GM23338 (cell line): ENCODE measurements at regions not wholly inside any gene's neighbourhood (a gene's known extent, or its start where the extent isn't known, plus 50 kb on each side); places are given as distances from the start of the nearest gene placed in this dataset.
A peak's percentile ranks its signal among the peaks of the same experiment; 100 is the strongest.

Experiments
- ATAC-seq: fragments of 200-7000 bp; cut with Tn5 transposase; 3 replicates; pipeline ENCODE4 v1.9.1; 2020
- DNase-seq: peaks from one replicate; pipeline ENCODE4 v3.0.0-alpha.2; 2015; ENCODE audit warnings: low spot score
- H2AFZ ChIP-seq: fragments of 200-600 bp; sonication (generic); 2 replicates; pipeline ENCODE4 v1.8.0; 2016; ENCODE audit warnings: antibody characterized with exemption, mild to moderate bottlenecking, moderate library complexity
- H3F3A ChIP-seq: fragments of 200-600 bp; sonication (generic); replicated peaks from 2 replicates; pipeline ENCODE4 v1.8.0; 2017; ENCODE audit warnings: antibody characterized with exemption, mixed run types, low read depth
- H3K27ac ChIP-seq: fragments of 200-600 bp; sonication (generic); 2 replicates; pipeline ENCODE4 v1.6.1; 2016; ENCODE audit warnings: low read depth
- H3K27me3 ChIP-seq: fragments of 200-600 bp; sonication (generic); 2 replicates; pipeline ENCODE4 v1.8.0; 2016; ENCODE audit warnings: mild to moderate bottlenecking, mixed run types, moderate library complexity; ENCODE audit not compliant: insufficient read depth
- H3K36me3 ChIP-seq: fragments of 200-600 bp; sonication (generic); 2 replicates; pipeline ENCODE4 v1.8.0; 2016; ENCODE audit warnings: mild to moderate bottlenecking; ENCODE audit not compliant: insufficient read depth
- H3K4me1 ChIP-seq: fragments of 200-600 bp; sonication (generic); 2 replicates; pipeline ENCODE4 v1.8.0; 2016; ENCODE audit warnings: mild to moderate bottlenecking, moderate library complexity; ENCODE audit not compliant: insufficient read depth
- H3K4me2 ChIP-seq: fragments of 200-600 bp; sonication (generic); 2 replicates; pipeline ENCODE4 v1.7.1; 2017; ENCODE audit warnings: mixed run types
- H3K4me3 ChIP-seq: fragments of 200-600 bp; sonication (generic); 2 replicates; pipeline ENCODE4 v1.6.1; 2016; ENCODE audit warnings: mixed run types
- H3K79me2 ChIP-seq: fragments of 200-600 bp; sonication (generic); replicated peaks from 2 replicates; pipeline ENCODE4 v1.8.0; 2017; ENCODE audit warnings: mild to moderate bottlenecking; ENCODE audit not compliant: insufficient read depth
- H3K9me2 ChIP-seq: fragments of 200-600 bp; sonication (generic); 2 replicates; pipeline ENCODE4 v1.8.0; 2017; ENCODE audit not compliant: insufficient read depth
- H4K20me1 ChIP-seq: fragments of 200-600 bp; sonication (generic); replicated peaks from 2 replicates; pipeline ENCODE4 v1.8.0; 2017; ENCODE audit warnings: mild to moderate bottlenecking; ENCODE audit not compliant: insufficient read depth
- H3K27ac Mint-ChIP-seq: 2 replicates; pipeline ENCODE4 v1.8.0; 2020; ENCODE audit warnings: inconsistent platforms, mild to moderate bottlenecking, moderate library complexity, mixed read lengths
- H3K27me3 Mint-ChIP-seq: 3 replicates; pipeline ENCODE4 v1.8.0; 2022; ENCODE audit warnings: low read depth, mild to moderate bottlenecking, moderate library complexity, mixed read lengths, inconsistent platforms; ENCODE audit not compliant: insufficient read depth, poor library complexity
- H3K36me3 Mint-ChIP-seq: 3 replicates; pipeline ENCODE4 v1.8.0; 2021; ENCODE audit warnings: low read depth, mild to moderate bottlenecking, inconsistent platforms, moderate library complexity, mixed read lengths
- H3K4me1 Mint-ChIP-seq: 3 replicates; pipeline ENCODE4 v1.8.0; 2020; ENCODE audit warnings: mild to moderate bottlenecking, inconsistent platforms, mixed read lengths
- H3K4me3 Mint-ChIP-seq: 3 replicates; pipeline ENCODE4 v1.8.0; 2021; ENCODE audit warnings: moderate library complexity, mild to moderate bottlenecking, inconsistent platforms, mixed read lengths
- H3K9me3 Mint-ChIP-seq: 3 replicates; pipeline ENCODE4 v1.8.0; 2020; ENCODE audit warnings: moderate library complexity, mild to moderate bottlenecking, inconsistent platforms, mixed read lengths
- CREB1 ChIP-seq: fragments of 250-450 bp; sonication (Bioruptor Pico); IDR thresholded peaks from 2 replicates; pipeline ENCODE4 v1.5.0; 2020; ENCODE audit warnings: low read depth, mild to moderate bottlenecking, moderate library complexity
- NANOG ChIP-seq: IDR thresholded peaks from 2 replicates; pipeline ENCODE4 v1.6.1; 2016; ENCODE audit warnings: antibody characterized with exemption, borderline replicate concordance
- STAT1 ChIP-seq: IDR thresholded peaks from one replicate; pipeline ENCODE4 v1.6.1; 2016; ENCODE audit warnings: antibody characterized with exemption; ENCODE audit not compliant: unreplicated experiment
- TF ChIP-seq, protein P1 (sequence below): fragments of 250-450 bp; sonication (Bioruptor Pico); IDR thresholded peaks from 2 replicates; pipeline ENCODE4 v1.5.0; 2020; ENCODE audit warnings: mild to moderate bottlenecking, moderate library complexity
- TF ChIP-seq, protein P2 (sequence below): IDR thresholded peaks from one replicate; pipeline ENCODE4 v1.6.1; 2018; ENCODE audit warnings: antibody characterized with exemption; ENCODE audit not compliant: unreplicated experiment

DNA sequence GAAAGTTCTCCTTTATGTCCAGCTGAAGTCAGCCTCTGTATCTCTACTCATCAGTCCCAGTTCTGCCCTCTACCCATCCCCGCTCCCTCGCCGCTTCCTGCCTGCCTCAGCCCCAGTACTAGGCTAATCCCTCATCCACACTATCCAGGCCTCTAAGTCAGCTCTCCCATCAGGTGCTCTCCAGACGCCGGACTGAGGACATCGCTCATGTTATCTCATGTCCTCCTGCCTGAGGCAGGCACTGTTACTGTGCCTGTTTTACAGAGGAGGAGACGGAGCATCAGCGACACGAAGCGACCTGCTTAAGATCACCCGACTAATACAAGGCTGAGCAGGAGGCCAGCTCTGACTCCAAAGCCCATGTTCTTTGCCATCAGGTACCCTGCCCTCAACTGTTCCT, 57.3 kb upstream of the RUNX3 start (continued):
- TF ChIP-seq, protein P1, sequence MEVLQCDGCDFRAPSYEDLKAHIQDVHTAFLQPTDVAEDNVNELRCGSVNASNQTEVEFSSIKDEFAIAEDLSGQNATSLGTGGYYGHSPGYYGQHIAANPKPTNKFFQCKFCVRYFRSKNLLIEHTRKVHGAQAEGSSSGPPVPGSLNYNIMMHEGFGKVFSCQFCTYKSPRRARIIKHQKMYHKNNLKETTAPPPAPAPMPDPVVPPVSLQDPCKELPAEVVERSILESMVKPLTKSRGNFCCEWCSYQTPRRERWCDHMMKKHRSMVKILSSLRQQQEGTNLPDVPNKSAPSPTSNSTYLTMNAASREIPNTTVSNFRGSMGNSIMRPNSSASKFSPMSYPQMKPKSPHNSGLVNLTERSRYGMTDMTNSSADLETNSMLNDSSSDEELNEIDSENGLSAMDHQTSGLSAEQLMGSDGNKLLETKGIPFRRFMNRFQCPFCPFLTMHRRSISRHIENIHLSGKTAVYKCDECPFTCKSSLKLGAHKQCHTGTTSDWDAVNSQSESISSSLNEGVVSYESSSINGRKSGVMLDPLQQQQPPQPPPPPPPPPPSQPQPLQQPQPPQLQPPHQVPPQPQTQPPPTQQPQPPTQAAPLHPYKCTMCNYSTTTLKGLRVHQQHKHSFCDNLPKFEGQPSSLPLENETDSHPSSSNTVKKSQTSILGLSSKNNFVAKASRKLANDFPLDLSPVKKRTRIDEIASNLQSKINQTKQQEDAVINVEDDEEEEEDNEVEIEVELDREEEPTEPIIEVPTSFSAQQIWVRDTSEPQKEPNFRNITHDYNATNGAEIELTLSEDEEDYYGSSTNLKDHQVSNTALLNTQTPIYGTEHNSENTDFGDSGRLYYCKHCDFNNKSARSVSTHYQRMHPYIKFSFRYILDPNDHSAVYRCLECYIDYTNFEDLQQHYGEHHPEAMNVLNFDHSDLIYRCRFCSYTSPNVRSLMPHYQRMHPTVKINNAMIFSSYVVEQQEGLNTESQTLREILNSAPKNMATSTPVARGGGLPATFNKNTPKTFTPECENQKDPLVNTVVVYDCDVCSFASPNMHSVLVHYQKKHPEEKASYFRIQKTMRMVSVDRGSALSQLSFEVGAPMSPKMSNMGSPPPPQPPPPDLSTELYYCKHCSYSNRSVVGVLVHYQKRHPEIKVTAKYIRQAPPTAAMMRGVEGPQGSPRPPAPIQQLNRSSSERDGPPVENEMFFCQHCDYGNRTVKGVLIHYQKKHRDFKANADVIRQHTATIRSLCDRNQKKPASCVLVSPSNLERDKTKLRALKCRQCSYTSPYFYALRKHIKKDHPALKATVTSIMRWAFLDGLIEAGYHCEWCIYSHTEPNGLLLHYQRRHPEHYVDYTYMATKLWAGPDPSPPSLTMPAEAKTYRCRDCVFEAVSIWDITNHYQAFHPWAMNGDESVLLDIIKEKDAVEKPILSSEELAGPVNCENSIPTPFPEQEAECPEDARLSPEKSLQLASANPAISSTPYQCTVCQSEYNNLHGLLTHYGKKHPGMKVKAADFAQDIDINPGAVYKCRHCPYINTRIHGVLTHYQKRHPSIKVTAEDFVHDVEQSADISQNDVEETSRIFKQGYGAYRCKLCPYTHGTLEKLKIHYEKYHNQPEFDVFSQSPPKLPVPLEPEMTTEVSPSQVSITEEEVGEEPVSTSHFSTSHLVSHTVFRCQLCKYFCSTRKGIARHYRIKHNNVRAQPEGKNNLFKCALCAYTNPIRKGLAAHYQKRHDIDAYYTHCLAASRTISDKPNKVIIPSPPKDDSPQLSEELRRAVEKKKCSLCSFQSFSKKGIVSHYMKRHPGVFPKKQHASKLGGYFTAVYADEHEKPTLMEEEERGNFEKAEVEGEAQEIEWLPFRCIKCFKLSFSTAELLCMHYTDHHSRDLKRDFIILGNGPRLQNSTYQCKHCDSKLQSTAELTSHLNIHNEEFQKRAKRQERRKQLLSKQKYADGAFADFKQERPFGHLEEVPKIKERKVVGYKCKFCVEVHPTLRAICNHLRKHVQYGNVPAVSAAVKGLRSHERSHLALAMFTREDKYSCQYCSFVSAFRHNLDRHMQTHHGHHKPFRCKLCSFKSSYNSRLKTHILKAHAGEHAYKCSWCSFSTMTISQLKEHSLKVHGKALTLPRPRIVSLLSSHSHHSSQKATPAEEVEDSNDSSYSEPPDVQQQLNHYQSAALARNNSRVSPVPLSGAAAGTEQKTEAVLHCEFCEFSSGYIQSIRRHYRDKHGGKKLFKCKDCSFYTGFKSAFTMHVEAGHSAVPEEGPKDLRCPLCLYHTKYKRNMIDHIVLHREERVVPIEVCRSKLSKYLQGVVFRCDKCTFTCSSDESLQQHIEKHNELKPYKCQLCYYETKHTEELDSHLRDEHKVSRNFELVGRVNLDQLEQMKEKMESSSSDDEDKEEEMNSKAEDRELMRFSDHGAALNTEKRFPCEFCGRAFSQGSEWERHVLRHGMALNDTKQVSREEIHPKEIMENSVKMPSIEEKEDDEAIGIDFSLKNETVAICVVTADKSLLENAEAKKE (CRISPR knock-in tag): no peak

DNA sequence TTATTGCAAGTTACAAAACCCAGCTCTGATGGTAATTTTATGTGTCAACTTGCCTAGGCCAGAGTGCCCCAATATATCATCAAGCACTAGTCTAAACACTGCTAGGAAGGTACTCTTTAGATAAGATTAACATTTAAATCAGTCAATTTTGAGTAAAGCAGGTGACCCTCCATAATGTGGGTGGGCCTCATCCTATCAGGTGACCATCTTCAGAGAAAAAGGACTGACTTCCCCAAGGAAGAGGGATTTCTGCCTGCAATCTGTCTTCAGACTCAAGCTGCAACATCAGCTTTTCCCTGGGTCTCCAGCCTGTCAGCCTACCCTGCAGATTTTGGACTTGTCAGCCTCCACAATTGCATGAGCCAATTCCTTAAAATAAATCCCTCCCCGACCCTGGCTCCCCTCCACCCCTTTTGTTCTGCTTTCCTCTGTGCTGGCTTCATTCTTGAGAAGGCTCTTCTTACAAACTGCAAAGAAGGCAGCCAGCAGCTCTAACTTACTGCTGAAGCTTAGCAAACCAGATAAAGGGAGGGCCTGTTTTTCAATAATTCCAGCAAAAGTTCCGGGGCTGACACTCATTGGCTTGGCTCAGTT, 56.4 kb upstream of the RUNX3 start:
- H3K4me1 ChIP-seq: no peaks in the 10 kb centered on the region
- ATAC-seq (no peak), DNase-seq (no peak)
- H2AFZ ChIP-seq: peak overlapping the region; percentile 66
- H3K79me2 ChIP-seq: no peaks in the 10 kb centered on the region
- no peak overlapping the region for H3K27ac ChIP-seq
- no peaks in the 10 kb centered on the region for H3K9me2 ChIP-seq
- Mint-ChIP-seq H3K4me3 (no peak overlapping the region), H3K4me1 (peaks cover 10% of the 10 kb centered on the region; the same call in 2 of the 3 replicates), H3K9me3 (no peaks in the 10 kb centered on the region; the same call in 1 of the 3 replicates), H3K27me3 (peaks cover 4% of the 10 kb centered on the region), H3K36me3 (no peaks in the 10 kb centered on the region; the same call in 2 of the 3 replicates), H3K27ac (no peak overlapping the region)
- no peaks in the 10 kb centered on the region for H4K20me1 ChIP-seq
- H3K36me3 ChIP-seq: no peaks in the 10 kb centered on the region
- H3K4me2 ChIP-seq: no peak overlapping the region
- H3K4me3 ChIP-seq: no peak overlapping the region
- H3K27me3 ChIP-seq: no peaks in the 10 kb centered on the region
- no peaks in the 10 kb centered on the region for H3F3A ChIP-seq
- TF ChIP-seq STAT1 (no peak), NANOG (no peak), CREB1 (CRISPR knock-in tag) (no peak)
- TF ChIP-seq, protein P2, sequence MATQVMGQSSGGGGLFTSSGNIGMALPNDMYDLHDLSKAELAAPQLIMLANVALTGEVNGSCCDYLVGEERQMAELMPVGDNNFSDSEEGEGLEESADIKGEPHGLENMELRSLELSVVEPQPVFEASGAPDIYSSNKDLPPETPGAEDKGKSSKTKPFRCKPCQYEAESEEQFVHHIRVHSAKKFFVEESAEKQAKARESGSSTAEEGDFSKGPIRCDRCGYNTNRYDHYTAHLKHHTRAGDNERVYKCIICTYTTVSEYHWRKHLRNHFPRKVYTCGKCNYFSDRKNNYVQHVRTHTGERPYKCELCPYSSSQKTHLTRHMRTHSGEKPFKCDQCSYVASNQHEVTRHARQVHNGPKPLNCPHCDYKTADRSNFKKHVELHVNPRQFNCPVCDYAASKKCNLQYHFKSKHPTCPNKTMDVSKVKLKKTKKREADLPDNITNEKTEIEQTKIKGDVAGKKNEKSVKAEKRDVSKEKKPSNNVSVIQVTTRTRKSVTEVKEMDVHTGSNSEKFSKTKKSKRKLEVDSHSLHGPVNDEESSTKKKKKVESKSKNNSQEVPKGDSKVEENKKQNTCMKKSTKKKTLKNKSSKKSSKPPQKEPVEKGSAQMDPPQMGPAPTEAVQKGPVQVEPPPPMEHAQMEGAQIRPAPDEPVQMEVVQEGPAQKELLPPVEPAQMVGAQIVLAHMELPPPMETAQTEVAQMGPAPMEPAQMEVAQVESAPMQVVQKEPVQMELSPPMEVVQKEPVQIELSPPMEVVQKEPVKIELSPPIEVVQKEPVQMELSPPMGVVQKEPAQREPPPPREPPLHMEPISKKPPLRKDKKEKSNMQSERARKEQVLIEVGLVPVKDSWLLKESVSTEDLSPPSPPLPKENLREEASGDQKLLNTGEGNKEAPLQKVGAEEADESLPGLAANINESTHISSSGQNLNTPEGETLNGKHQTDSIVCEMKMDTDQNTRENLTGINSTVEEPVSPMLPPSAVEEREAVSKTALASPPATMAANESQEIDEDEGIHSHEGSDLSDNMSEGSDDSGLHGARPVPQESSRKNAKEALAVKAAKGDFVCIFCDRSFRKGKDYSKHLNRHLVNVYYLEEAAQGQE: no peak
- TF ChIP-seq, protein P1 (CRISPR knock-in tag): no peak
